Liver (tissue), 8 donors: ENCODE measurements at regions not wholly inside any gene's neighbourhood (a gene's known extent, or its start where the extent isn't known, plus 50 kb on each side); places are given as distances from the start of the nearest gene placed in this dataset.

Experiments used
- DNase-seq: peaks from one replicate; pipeline ENCODE4 v3.0.0-alpha.2; 2017; ENCODE audit warnings: low spot score
- H3K27ac ChIP-seq, 2 donors: one replicate each; pipeline ENCODE4 v1.7.0; 2013; ENCODE audit warnings: inconsistent platforms in 2 of 2, low read length in 2 of 2, control low read depth in 1 of 2, low read depth in 1 of 2, mild to moderate bottlenecking in 1 of 2
- H3K27me3 ChIP-seq, 4 donors: one replicate each; pipeline versions ENCODE4 v1.6.1 to v1.7.0; 2013; ENCODE audit warnings: low read length in 3 of 4, inconsistent platforms in 1 of 4, mild to moderate bottlenecking in 1 of 4, moderate library complexity in 1 of 4; ENCODE audit not compliant: control insufficient read depth in 4 of 4, insufficient read depth in 4 of 4
- H3K36me3 ChIP-seq, 4 donors: one replicate each; pipeline versions ENCODE4 v1.6.1 to v1.7.0; 2013; ENCODE audit warnings: low read length in 3 of 4, mild to moderate bottlenecking in 3 of 4, low read depth in 1 of 4, moderate library complexity in 1 of 4; ENCODE audit not compliant: control insufficient read depth in 4 of 4, insufficient read depth in 3 of 4
- H3K4me1 ChIP-seq, 4 donors: one replicate each; pipeline versions ENCODE4 v1.6.1 to v1.7.0; 2013; ENCODE audit warnings: low read length in 3 of 4, mild to moderate bottlenecking in 3 of 4, moderate library complexity in 1 of 4; ENCODE audit not compliant: control insufficient read depth in 4 of 4, insufficient read depth in 4 of 4
- H3K4me3 ChIP-seq, 3 donors: one replicate each; pipeline versions ENCODE4 v1.6.1 to v1.7.0; 2013; ENCODE audit warnings: low read length in 3 of 3, control low read depth in 1 of 3, low read depth in 1 of 3, mild to moderate bottlenecking in 1 of 3
- H3K9ac ChIP-seq, 2 donors: one replicate each; pipeline ENCODE4 v1.7.0; 2013; ENCODE audit warnings: low read length in 2 of 2, mild to moderate bottlenecking in 2 of 2, moderate library complexity in 2 of 2, control low read depth in 1 of 2, low read depth in 1 of 2
- H3K9me3 ChIP-seq, 4 donors: one replicate each; pipeline versions ENCODE4 v1.6.1 to v1.7.0; 2013; ENCODE audit warnings: low read length in 3 of 4; ENCODE audit not compliant: control insufficient read depth in 4 of 4
- ATF3 ChIP-seq: IDR thresholded peaks from 2 replicates; pipeline ENCODE4 v1.6.1; 2016; ENCODE audit warnings: antibody characterized with exemption
- CTCF ChIP-seq: fragments of 150-350 bp; IDR thresholded peaks from 2 replicates; pipeline ENCODE4 v1.5.1; 2017; ENCODE audit warnings: improper control_type of control experiment, low read depth, low read length; ENCODE audit not compliant: missing input control
- EGR1 ChIP-seq, 2 donors: IDR thresholded peaks; 2 replicates each; pipeline ENCODE4 v1.6.1; 2016 to 2018; ENCODE audit warnings: antibody characterized with exemption in 2 of 2, low read depth in 2 of 2
- FOXA1 ChIP-seq: IDR thresholded peaks from 2 replicates; pipeline ENCODE4 v1.6.1; 2016; ENCODE audit warnings: antibody characterized with exemption
- GABPA ChIP-seq, 2 donors: IDR thresholded peaks in 1 of 2; conservative IDR thresholded peaks in 1 of 2; 2 replicates each; pipeline ENCODE4 v1.6.1; 2016; ENCODE audit warnings: antibody characterized with exemption in 2 of 2, mild to moderate bottlenecking in 1 of 2, moderate library complexity in 1 of 2
- HNF4A ChIP-seq, 2 donors: conservative IDR thresholded peaks; 2 replicates each; pipeline ENCODE4 v1.6.1; 2016; ENCODE audit warnings: antibody characterized with exemption in 2 of 2, mild to moderate bottlenecking in 2 of 2
- HNF4G ChIP-seq: IDR thresholded peaks from 2 replicates; pipeline ENCODE4 v1.6.1; 2016; ENCODE audit warnings: antibody characterized with exemption
- JUND ChIP-seq, 2 donors: IDR thresholded peaks; 2 replicates each; pipeline ENCODE4 v1.6.1; 2016; ENCODE audit warnings: antibody characterized with exemption in 2 of 2
- MAX ChIP-seq: IDR thresholded peaks from 2 replicates; pipeline ENCODE4 v1.6.1; 2016; ENCODE audit warnings: antibody characterized with exemption
- NR2F2 ChIP-seq: IDR thresholded peaks from 2 replicates; pipeline ENCODE4 v1.6.1; 2016; ENCODE audit warnings: antibody characterized with exemption
- RAD21 ChIP-seq, 2 donors: IDR thresholded peaks; 2 replicates each; pipeline ENCODE4 v1.6.1; 2016; ENCODE audit warnings: antibody characterized with exemption in 2 of 2, mild to moderate bottlenecking in 2 of 2
- REST ChIP-seq: IDR thresholded peaks from 2 replicates; pipeline ENCODE4 v1.6.1; 2016; ENCODE audit warnings: antibody characterized with exemption, mild to moderate bottlenecking
- RXRA ChIP-seq, 2 donors: IDR thresholded peaks; 2 replicates each; pipeline ENCODE4 v1.6.1; 2017 to 2018; ENCODE audit warnings: antibody characterized with exemption in 2 of 2, mild to moderate bottlenecking in 1 of 2
- SP1 ChIP-seq: IDR thresholded peaks from 2 replicates; pipeline ENCODE4 v1.6.1; 2018; ENCODE audit warnings: antibody characterized with exemption, mild to moderate bottlenecking
- TAF1 ChIP-seq: conservative IDR thresholded peaks from 2 replicates; pipeline ENCODE4 v1.6.1; 2016; ENCODE audit warnings: antibody characterized with exemption, mild to moderate bottlenecking
- YY1 ChIP-seq: IDR thresholded peaks from 2 replicates; pipeline ENCODE4 v1.6.1; 2016; ENCODE audit warnings: antibody characterized with exemption, mild to moderate bottlenecking
- ZBTB33 ChIP-seq: IDR thresholded peaks from 2 replicates; pipeline ENCODE4 v1.6.1; 2016; ENCODE audit warnings: antibody characterized with exemption
- WGBS: extraction: QIAGEN DNeasy Blood & Tissue Kit; methylation state at CpG from one replicate; pipeline ENCODE4 v1.1.7; 2013; 5-methylcytosine and 5-hydroxymethylcytosine counted together
- donor health status: healthy.
- donor health status: healthy.
- donor health status: healthy.
- donor health status: healthy.
- donor health status: healthy.

- no peaks in the 10 kb centered on the region for H3K36me3 ChIP-seq
- no peak for TF ChIP-seq ATF3
- no peak for TF ChIP-seq EGR1 (IDR thresholded peaks at IDR 0.05; ENCODE audit: low read depth in 2 of 2)
- TF ChIP-seq ZBTB33: no peak
- TF ChIP-seq HNF4A (conservative IDR thresholded peaks at IDR 0.05): no peak
- no peak for TF ChIP-seq CTCF
- TF ChIP-seq RAD21 (IDR thresholded peaks at IDR 0.05): no peak
- no peak for TF ChIP-seq FOXA1
- no peak for TF ChIP-seq NR2F2
- no peak for TF ChIP-seq MAX
- no peak for TF ChIP-seq HNF4G
- no peak for TF ChIP-seq GABPA (IDR thresholded peaks at IDR 0.05 in 1 of 2, conservative IDR thresholded peaks at IDR 0.05 in 1 of 2)
- no peak for TF ChIP-seq YY1
- TF ChIP-seq RXRA (IDR thresholded peaks at IDR 0.05): no peak
- no peak for TF ChIP-seq REST
- TF ChIP-seq SP1: no peak
- no peak for TF ChIP-seq JUND (IDR thresholded peaks at IDR 0.05)
- TF ChIP-seq TAF1: no peak
- H3K4me3 ChIP-seq: peak overlapping the region in 1 of 3 donors; percentile 43
- H3K9ac ChIP-seq: no peak overlapping the region
- no peak overlapping the region for H3K27ac ChIP-seq
- DNase-seq: no peak
- 98% methylated on average over 5 of the region's 5 CpGs for WGBS
- no peaks in the 10 kb centered on the region for H3K9me3 ChIP-seq
- peaks cover 0 to 5% (median 1%) of the 10 kb centered on the region in 4 donors for H3K27me3 ChIP-seq
- peaks cover 13 to 29% (median 17%) of the 10 kb centered on the region in 4 donors for H3K4me1 ChIP-seq
Observed at GRCh38 chr9:96026655-96027213, 151.2 kb downstream of the ERCC6L2 start.
